GM23338 (cell line): ENCODE measurements at regions not wholly inside any gene's neighbourhood (a gene's known extent, or its start where the extent isn't known, plus 50 kb on each side); places are given as distances from the start of the nearest gene placed in this dataset.

Source experiments
- CREB1 ChIP-seq: fragments of 250-450 bp; sonication (Bioruptor Pico); IDR thresholded peaks from 2 replicates; pipeline ENCODE4 v1.5.0; 2020; ENCODE audit warnings: low read depth, mild to moderate bottlenecking, moderate library complexity
- ETS1 ChIP-seq: IDR thresholded peaks from 2 replicates; pipeline ENCODE4 v1.6.1; 2016; ENCODE audit warnings: antibody characterized with exemption
- EZH2 ChIP-seq: fragments of 200-600 bp; sonication (generic); IDR thresholded peaks from one replicate; pipeline ENCODE4 v1.8.0; 2017; ENCODE audit warnings: antibody characterized with exemption, mild to moderate bottlenecking, low read depth; ENCODE audit not compliant: unreplicated experiment
- EZH2phosphoT487 ChIP-seq: fragments of 200-600 bp; sonication (generic); IDR thresholded peaks from one replicate; pipeline ENCODE4 v1.8.1; 2018; ENCODE audit warnings: antibody characterized with exemption; ENCODE audit not compliant: unreplicated experiment
- JUNB ChIP-seq: IDR thresholded peaks from one replicate; pipeline ENCODE4 v1.6.1; 2016; ENCODE audit warnings: antibody characterized with exemption; ENCODE audit not compliant: unreplicated experiment
- NANOG ChIP-seq: IDR thresholded peaks from 2 replicates; pipeline ENCODE4 v1.6.1; 2016; ENCODE audit warnings: antibody characterized with exemption, borderline replicate concordance
- POLR2AphosphoS5 ChIP-seq: IDR thresholded peaks from 2 replicates; pipeline ENCODE4 v1.6.1; 2016; ENCODE audit warnings: antibody characterized with exemption, low read depth
- STAT1 ChIP-seq: IDR thresholded peaks from one replicate; pipeline ENCODE4 v1.6.1; 2016; ENCODE audit warnings: antibody characterized with exemption; ENCODE audit not compliant: unreplicated experiment
- ZNF114 ChIP-seq: fragments of 250-450 bp; sonication (Bioruptor Pico); IDR thresholded peaks from 2 replicates; pipeline ENCODE4 v1.5.0; 2020; ENCODE audit warnings: mild to moderate bottlenecking, moderate library complexity
- ZNF331 ChIP-seq: fragments of 250-450 bp; sonication (Bioruptor Pico); IDR thresholded peaks from 2 replicates; pipeline ENCODE4 v1.5.0; 2020; ENCODE audit warnings: low read depth, mild to moderate bottlenecking, moderate library complexity
- ZNF462 ChIP-seq: fragments of 250-450 bp; sonication (Bioruptor Pico); IDR thresholded peaks from 2 replicates; pipeline ENCODE4 v1.5.0; 2020; ENCODE audit warnings: mild to moderate bottlenecking, moderate library complexity
- TF ChIP-seq, protein P1 (sequence below), 2 experiments: fragments of 200-600 bp in 1 of 2; sonication (generic) in 1 of 2; conservative IDR thresholded peaks; 2 replicates each; pipeline versions ENCODE4 v1.5.1 to v1.6.1; 2016 to 2017; ENCODE audit warnings: antibody characterized with exemption in 2 of 2, low read depth in 2 of 2, mild to moderate bottlenecking in 2 of 2, moderate library complexity in 1 of 2
- TF ChIP-seq, protein P2 (sequence below): IDR thresholded peaks from one replicate; pipeline ENCODE4 v1.6.1; 2018; ENCODE audit warnings: antibody characterized with exemption; ENCODE audit not compliant: unreplicated experiment

DNA sequence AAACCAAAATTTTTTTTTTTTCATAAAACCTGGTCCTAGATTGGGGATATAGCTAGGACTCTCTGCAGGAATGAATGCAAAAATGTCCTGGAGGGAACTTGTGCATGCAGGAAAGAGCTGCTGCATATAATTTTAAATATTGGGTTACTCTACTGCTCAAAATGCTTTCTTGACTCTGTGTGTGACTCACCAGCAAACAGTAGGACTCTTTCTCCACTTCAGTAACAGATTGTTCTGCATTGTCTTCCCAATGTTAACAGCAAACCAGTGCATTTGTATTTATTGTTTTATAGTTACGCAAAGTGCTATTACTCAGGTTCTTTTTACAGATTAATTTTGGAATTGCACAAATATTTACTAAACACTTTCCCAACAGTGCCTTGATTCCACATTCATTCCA is 163.7 kb upstream of the KL start:
- TF ChIP-seq, protein P1, sequence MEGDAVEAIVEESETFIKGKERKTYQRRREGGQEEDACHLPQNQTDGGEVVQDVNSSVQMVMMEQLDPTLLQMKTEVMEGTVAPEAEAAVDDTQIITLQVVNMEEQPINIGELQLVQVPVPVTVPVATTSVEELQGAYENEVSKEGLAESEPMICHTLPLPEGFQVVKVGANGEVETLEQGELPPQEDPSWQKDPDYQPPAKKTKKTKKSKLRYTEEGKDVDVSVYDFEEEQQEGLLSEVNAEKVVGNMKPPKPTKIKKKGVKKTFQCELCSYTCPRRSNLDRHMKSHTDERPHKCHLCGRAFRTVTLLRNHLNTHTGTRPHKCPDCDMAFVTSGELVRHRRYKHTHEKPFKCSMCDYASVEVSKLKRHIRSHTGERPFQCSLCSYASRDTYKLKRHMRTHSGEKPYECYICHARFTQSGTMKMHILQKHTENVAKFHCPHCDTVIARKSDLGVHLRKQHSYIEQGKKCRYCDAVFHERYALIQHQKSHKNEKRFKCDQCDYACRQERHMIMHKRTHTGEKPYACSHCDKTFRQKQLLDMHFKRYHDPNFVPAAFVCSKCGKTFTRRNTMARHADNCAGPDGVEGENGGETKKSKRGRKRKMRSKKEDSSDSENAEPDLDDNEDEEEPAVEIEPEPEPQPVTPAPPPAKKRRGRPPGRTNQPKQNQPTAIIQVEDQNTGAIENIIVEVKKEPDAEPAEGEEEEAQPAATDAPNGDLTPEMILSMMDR (conservative IDR thresholded peaks at IDR 0.05; ENCODE audit: low read depth in 2 of 2): no peak
- TF ChIP-seq ZNF462 (CRISPR knock-in tag) (no peak), POLR2AphosphoS5 (no peak), EZH2phosphoT487 (no peak), JUNB (no peak), ZNF114 (CRISPR knock-in tag) (no peak), EZH2 (no peak), ZNF331 (CRISPR knock-in tag) (no peak), ETS1 (no peak), NANOG (no peak), CREB1 (CRISPR knock-in tag) (no peak), STAT1 (no peak)
- TF ChIP-seq, protein P2, sequence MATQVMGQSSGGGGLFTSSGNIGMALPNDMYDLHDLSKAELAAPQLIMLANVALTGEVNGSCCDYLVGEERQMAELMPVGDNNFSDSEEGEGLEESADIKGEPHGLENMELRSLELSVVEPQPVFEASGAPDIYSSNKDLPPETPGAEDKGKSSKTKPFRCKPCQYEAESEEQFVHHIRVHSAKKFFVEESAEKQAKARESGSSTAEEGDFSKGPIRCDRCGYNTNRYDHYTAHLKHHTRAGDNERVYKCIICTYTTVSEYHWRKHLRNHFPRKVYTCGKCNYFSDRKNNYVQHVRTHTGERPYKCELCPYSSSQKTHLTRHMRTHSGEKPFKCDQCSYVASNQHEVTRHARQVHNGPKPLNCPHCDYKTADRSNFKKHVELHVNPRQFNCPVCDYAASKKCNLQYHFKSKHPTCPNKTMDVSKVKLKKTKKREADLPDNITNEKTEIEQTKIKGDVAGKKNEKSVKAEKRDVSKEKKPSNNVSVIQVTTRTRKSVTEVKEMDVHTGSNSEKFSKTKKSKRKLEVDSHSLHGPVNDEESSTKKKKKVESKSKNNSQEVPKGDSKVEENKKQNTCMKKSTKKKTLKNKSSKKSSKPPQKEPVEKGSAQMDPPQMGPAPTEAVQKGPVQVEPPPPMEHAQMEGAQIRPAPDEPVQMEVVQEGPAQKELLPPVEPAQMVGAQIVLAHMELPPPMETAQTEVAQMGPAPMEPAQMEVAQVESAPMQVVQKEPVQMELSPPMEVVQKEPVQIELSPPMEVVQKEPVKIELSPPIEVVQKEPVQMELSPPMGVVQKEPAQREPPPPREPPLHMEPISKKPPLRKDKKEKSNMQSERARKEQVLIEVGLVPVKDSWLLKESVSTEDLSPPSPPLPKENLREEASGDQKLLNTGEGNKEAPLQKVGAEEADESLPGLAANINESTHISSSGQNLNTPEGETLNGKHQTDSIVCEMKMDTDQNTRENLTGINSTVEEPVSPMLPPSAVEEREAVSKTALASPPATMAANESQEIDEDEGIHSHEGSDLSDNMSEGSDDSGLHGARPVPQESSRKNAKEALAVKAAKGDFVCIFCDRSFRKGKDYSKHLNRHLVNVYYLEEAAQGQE: no peak
